Fibroblast of lung (primary cell): ENCODE measurements at regions not wholly inside any gene's neighbourhood (a gene's known extent, or its start where the extent isn't known, plus 50 kb on each side); places are given as distances from the start of the nearest gene placed in this dataset.

Experiments used
- DNase-seq, 2 donors: peaks; one replicate each; pipeline versions ENCODE4 v3.0.0 to v3.0.0-alpha.2; 2010; ENCODE audit warnings: low read depth in 2 of 2
- H2AFZ ChIP-seq: 2 replicates; pipeline ENCODE4 v1.5.1; 2012; ENCODE audit warnings: low read length, control low read depth, inconsistent platforms
- H3K27ac ChIP-seq: 2 replicates; pipeline ENCODE4 v1.5.1; 2011; ENCODE audit warnings: low read length, control low read depth; ENCODE audit not compliant: insufficient read depth
- H3K27me3 ChIP-seq: 2 replicates; pipeline ENCODE4 v1.5.1; 2011; ENCODE audit warnings: mild to moderate bottlenecking, low read length; ENCODE audit not compliant: control insufficient read depth, insufficient read depth
- H3K36me3 ChIP-seq: 2 replicates; pipeline ENCODE4 v1.5.1; 2011; ENCODE audit warnings: low read length; ENCODE audit not compliant: control insufficient read depth, insufficient read depth
- H3K4me1 ChIP-seq: 2 replicates; pipeline ENCODE4 v1.5.1; 2011; ENCODE audit warnings: low read length; ENCODE audit not compliant: control insufficient read depth, insufficient read depth; ENCODE audit errors: extremely low read depth
- H3K4me2 ChIP-seq: 2 replicates; pipeline ENCODE4 v1.5.1; 2011; ENCODE audit warnings: low read length, control low read depth; ENCODE audit not compliant: insufficient read depth; ENCODE audit errors: extremely low read depth
- H3K4me3 ChIP-seq, 4 experiments: fragments of 200-600 bp in 1 of 4; sonication (generic) in 1 of 4; replicated peaks in 1 of 4; 2 replicates each; pipeline ENCODE4 v1.5.1; 2011 to 2016; ENCODE audit warnings: low read length in 4 of 4, low read depth in 3 of 4, mild to moderate bottlenecking in 3 of 4, control low read depth in 2 of 4, inconsistent platforms in 1 of 4, mixed read lengths in 1 of 4; ENCODE audit not compliant: insufficient read depth in 1 of 4; ENCODE audit errors: control extremely low read depth in 1 of 4
- H3K79me2 ChIP-seq: 2 replicates; pipeline ENCODE4 v1.5.1; 2012; ENCODE audit warnings: mild to moderate bottlenecking, low read length, inconsistent platforms; ENCODE audit not compliant: control insufficient read depth, insufficient read depth
- H3K9ac ChIP-seq: 2 replicates; pipeline ENCODE4 v1.5.1; 2011; ENCODE audit warnings: mild to moderate bottlenecking, low read length, control low read depth; ENCODE audit not compliant: insufficient read depth
- H3K9me3 ChIP-seq: 2 replicates; pipeline ENCODE4 v1.5.1; 2012; ENCODE audit warnings: low read depth, low read length; ENCODE audit not compliant: control insufficient read depth, insufficient read depth
- H4K20me1 ChIP-seq: 2 replicates; pipeline ENCODE4 v1.5.1; 2011; ENCODE audit warnings: low read length; ENCODE audit not compliant: control insufficient read depth, insufficient read depth; ENCODE audit errors: extremely low read depth
- CTCF ChIP-seq, 2 donors: IDR thresholded peaks in 1 of 2; conservative IDR thresholded peaks in 1 of 2; 1 replicate in 1 of 2; 2 replicates in 1 of 2; pipeline ENCODE4 v1.5.1; 2011 to 2012; ENCODE audit warnings: low read length in 2 of 2, control low read depth in 1 of 2, inconsistent platforms in 1 of 2, low read depth in 1 of 2, mild to moderate bottlenecking in 1 of 2
- EZH2 ChIP-seq: IDR thresholded peaks from 2 replicates; pipeline ENCODE4 v1.5.1; 2012; ENCODE audit warnings: low read length, control low read depth, mild to moderate bottlenecking; ENCODE audit errors: missing control alignments

- H3K4me2 ChIP-seq: no peak overlapping the region
These were observed 208.7 kb upstream of the PLET1 start for GRCh38 chr11:112469376-112469775.

GRCh38 chr11:112470355-112470754, 209.7 kb upstream of the PLET1 start:
- Histone ChIP-seq H3K79me2 (no peaks in the 10 kb centered on the region), H2AFZ (no peak overlapping the region), H3K36me3 (no peaks in the 10 kb centered on the region), H4K20me1 (no peaks in the 10 kb centered on the region), H3K4me2 (no peak overlapping the region), H3K4me1 (no peaks in the 10 kb centered on the region), H3K4me3 (no peak overlapping the region), H3K9me3 (no peaks in the 10 kb centered on the region), H3K9ac (no peak overlapping the region), H3K27ac (no peak overlapping the region), H3K27me3 (no peaks in the 10 kb centered on the region)
- peak in 1 of 2 donors; percentile 7 for DNase-seq
- no peak for TF ChIP-seq EZH2
- TF ChIP-seq CTCF (conservative IDR thresholded peaks at IDR 0.05 in 1 of 2, IDR thresholded peaks at IDR 0.05 in 1 of 2; ENCODE audit: low read depth in 1 of 2, low read length in 2 of 2): no peak

More at GRCh38 chr11:112469376-112469775, 208.7 kb upstream of the PLET1 start:
- no peaks in the 10 kb centered on the region for H4K20me1 ChIP-seq
- no peak overlapping the region for H3K9ac ChIP-seq
- H3K36me3 ChIP-seq: no peaks in the 10 kb centered on the region
- no peaks in the 10 kb centered on the region for H3K4me1 ChIP-seq
- no peak for DNase-seq
- no peaks in the 10 kb centered on the region for H3K79me2 ChIP-seq
- no peak overlapping the region for H2AFZ ChIP-seq
- H3K4me3 ChIP-seq: no peak overlapping the region
- H3K9me3 ChIP-seq: no peaks in the 10 kb centered on the region
- no peaks in the 10 kb centered on the region for H3K27me3 ChIP-seq
- no peak overlapping the region for H3K27ac ChIP-seq
- TF ChIP-seq EZH2: no peak
- TF ChIP-seq CTCF (conservative IDR thresholded peaks at IDR 0.05 in 1 of 2, IDR thresholded peaks at IDR 0.05 in 1 of 2; ENCODE audit: low read depth in 1 of 2, low read length in 2 of 2): no peak

GRCh38 chr11:112471731-112472130, 211.1 kb upstream of the PLET1 start:
- Histone ChIP-seq H3K9ac (no peak overlapping the region), H3K4me3 (no peak overlapping the region), H3K4me2 (no peak overlapping the region), H4K20me1 (no peaks in the 10 kb centered on the region), H2AFZ (no peak overlapping the region), H3K9me3 (no peaks in the 10 kb centered on the region), H3K27ac (no peak overlapping the region), H3K79me2 (no peaks in the 10 kb centered on the region), H3K36me3 (no peaks in the 10 kb centered on the region), H3K27me3 (no peaks in the 10 kb centered on the region), H3K4me1 (no peaks in the 10 kb centered on the region)
- no peak for DNase-seq
- no peak for TF ChIP-seq EZH2
- no peak for TF ChIP-seq CTCF (conservative IDR thresholded peaks at IDR 0.05 in 1 of 2, IDR thresholded peaks at IDR 0.05 in 1 of 2; ENCODE audit: low read depth in 1 of 2, low read length in 2 of 2)
